ENCODE measurements at regions not wholly inside any gene's neighbourhood (a gene's known extent, or its start where the extent isn't known, plus 50 kb on each side); places are given as distances from the start of the nearest gene placed in this dataset.
A peak's percentile ranks its signal among the peaks of the same experiment; 100 is the strongest.

DNA sequence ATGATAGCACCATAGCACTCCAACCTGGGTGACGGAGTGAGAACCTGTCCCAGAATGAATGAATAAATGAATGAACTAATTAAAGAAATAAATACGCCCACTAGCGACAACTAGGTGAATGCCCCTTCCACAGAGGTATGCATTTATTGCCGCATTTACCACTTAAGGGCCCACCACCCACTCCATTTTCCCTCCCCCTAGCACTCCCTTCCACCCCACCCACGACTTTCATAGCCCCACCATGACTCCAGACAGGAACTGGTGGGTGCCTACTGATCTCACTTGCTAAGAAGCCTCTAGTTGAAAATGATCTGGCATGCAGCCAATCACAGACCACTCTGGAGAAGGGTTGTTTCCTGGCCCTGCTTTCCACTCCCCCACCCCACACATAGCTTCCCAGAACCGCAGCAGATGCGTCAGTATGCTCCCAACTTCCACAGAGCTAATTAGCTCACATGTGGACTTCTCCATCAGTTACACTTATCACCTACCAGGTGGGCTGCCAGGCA, 167.6 kb downstream of the WT1 start:
- DNase-seq = no peak

DNA sequence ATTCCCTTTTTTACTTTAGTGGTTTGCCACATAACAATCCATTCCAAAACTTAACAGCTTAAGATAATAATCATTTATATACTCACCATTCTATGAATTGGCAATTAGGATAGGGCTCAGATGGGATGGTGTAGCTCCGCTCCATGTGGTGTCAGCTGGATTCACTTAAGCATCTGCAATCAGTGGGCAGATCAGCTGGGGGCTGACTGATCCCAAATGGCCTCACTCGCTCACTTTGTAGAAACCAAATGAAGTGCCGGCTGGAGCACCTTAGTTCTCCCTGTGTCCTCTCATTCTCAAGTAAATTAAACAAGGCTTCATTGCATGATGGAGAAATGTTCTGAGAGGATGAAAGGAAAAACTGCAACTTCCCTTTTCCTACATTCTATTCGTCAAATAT, 161.4 kb downstream of the WT1 start:
- no peak for DNase-seq

DNA sequence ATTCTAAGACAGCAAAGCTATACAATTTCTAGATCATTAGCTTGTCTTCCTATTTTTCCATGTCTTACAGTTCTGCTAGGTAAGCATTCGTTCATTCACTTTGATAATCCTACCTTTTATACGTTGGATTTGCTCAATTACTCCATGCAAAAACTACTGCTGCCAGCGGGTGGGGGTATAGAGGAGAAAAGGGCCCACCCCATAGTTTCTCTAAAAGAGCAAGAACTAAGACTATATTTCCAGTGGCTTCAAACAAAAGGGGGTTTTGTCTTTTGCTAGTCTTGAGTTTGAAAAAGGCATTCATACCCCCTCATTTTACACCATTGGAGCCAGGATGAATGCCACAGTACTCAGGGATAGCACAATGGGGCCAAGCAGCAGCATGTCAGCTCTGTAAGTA, 155.7 kb downstream of the WT1 start:
- no peak for DNase-seq

DNA sequence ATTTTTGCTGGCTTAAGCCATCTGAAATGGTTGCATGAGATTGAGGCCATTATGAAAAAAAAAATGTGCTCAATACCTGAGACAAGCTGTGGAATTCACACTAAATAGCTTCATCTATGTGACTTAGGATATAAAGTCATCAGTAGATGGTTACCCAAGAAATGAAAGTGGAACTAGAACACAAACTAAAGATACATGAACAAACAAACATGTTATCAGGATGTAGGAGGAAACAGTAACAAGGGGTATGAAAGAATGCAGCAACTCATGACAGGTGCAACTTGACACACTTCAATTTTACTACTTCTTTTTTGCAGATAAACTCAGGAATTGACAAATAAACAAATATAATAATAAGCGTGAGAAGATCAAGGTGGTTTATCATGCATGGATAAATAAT, 155.0 kb downstream of the WT1 start:
- DNase-seq = no peak

DNA sequence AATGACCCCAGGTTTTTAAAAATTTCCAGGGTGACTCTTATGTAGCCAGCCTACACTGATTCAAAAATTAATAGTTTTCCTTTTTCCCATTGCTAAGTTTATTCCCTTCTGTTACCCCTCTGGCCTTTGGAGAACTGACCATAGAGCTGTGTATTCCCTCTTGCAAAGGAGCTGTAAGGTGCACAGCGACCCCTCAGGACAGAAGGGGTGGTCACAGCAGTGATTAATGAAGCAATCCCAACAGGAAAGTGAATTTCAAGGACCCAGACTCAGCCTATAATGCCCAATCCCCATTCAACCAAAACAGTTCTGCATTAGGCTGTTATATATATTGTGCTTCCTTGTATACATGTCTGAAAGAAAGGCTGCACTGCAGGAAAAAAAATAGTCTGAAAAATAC, 147.1 kb downstream of the WT1 start:
- DNase-seq = no peak

DNA sequence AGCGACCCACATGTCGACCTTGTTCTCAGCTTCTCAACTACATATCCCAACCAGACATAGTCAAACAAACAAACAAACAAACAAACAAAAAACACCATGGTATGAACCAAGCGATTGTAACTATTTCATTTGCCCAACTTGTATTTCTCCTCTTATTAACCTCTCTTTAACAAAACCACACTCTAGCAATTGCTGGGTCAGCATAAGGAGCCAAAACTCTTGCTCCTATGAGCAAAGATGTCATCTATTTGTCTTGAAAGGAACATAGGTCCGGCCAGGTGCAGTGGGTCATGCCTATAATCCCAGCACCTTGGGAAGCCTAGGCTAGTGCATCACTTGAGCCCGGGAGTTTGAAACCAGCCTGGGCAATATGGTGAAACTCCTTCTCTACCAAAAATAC, 145.6 kb downstream of the WT1 start:
- DNase-seq = no peak

DNA sequence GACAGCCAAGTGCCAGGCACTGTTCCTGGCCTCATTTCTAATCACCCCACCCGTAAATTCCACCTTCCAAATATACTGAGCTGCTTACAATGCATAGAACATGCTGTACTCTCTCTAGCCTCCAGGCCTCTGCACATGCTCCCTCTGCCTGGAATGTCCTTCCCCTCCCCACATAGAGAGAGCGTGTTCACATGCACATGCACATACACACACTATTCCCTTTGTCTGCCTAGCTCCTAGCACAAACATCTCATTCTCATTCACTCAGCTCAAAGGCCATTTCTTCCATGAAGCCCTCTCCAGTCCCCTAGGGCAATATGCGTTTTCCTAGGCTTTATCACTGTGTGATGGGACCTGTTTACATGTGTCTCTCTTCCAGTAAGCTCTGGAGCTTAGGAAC, 144.6 kb downstream of the WT1 start:
- no peak for DNase-seq

DNA sequence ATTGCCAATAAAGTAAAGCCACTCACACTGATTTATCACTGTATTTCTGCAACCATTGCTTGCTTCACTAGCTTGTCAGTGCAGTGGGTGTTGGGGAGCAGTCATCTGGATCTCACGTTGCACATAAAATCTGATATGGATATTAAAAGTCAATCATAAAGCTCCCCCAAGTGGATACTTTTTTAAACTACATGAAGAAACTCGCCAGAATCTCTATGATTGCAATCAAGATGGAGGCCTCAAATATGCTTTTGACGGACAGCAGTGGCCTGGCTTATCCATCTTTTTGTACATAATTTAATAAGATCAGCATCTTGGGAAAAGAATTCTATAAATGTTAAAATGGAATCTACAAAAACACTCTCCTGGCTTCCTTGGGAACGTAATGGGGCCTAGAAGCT, 137.7 kb downstream of the WT1 start:
- peak; percentile 33 to 51 for DNase-seq

DNA sequence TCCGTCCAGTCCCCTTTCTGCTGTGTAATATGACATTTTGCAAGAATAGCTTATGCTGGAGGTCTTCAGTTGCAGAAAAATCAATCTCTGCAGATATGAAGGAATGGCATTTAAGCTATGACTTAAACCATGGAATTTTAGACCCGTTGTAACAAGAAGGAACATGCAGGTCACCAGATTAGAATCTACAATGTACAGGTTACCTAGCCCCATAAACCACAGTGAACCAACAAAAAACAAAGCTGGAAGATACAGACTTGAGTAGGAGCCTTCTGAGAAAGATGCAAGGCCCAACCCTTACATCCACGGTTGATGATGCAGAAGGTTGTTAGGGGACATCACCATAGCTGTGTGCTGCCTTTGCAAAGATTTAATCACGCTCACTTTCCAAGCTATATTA, 132.5 kb downstream of the WT1 start:
- DNase-seq = no peak

DNA sequence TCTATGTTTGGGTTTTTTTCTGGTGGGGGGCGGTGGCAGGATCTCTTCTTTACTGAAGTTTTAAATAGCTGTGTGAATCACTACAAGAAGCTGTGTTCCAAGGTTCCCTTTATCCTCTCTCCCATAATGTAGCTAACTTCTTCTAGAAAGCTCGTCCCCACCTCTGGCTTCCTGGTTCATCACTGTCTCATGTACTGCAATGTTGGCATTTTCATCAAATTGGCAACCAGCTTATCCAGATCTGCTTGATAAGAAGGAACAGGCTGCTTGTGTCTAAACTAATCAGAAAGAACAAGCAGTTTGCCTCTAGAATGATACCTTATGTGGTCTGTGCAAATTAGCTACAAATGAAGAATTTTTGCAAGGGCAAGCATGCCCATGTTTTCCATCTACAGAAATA, 130.8 kb downstream of the WT1 start:
- no peak for DNase-seq

DNA sequence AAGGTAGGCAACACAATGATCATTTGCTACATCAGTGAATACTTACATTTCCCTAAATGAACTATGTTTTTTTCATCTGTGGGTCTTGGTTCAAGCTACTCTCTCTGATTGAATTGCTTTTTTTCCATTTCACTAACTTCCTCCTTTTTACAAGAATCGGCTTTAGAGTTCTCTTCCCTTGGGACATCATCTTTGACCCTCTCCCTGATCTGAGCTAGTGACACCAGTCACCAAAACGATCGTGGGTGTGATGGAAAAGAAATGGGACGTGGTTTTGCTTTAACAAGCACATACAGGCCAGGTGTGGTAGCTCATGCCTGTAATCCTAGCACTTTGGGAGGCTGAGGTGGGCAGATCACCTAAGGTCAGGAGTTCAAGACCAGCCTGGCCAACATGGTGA, 129.9 kb downstream of the WT1 start:
- no peak for DNase-seq

DNA sequence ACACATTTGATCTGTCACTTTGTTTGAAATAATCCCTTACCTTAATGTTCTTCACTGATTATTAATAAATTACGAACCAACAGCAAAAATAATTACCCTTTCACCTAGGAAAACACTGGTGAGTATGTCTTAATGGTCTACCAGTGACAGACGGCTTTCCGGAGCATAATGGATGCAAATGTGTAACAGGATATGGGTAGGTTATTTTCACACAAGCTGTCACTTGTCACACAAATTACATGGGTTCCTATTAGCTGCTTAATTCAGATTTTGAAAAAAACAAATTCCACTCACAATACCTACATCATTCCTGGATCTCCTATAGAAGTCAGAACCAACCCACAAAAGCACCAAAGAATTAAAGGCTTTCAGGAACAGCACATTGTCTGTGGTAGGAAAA, 127.9 kb downstream of the WT1 start:
- no peak for DNase-seq

DNA sequence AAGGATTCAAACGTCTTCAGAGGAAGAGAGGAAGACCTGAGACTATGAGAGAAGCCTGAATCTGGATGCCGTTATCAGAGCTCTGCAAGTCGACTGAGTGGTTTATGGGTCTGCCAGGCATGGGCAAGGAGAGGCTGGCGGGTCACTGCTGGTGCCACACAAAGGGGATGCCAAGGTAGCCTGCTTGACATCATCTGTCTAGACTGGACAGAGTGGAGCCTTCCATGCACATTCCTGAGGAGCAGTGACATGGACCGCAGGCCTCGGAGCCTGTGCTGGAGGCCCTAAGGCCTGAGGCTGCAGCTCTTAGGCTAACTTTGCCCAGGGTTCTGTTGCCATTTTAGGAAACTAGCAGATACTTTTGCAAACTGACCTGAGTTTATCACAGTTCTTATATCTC, 127.4 kb downstream of the WT1 start:
- DNase-seq = no peak

DNA sequence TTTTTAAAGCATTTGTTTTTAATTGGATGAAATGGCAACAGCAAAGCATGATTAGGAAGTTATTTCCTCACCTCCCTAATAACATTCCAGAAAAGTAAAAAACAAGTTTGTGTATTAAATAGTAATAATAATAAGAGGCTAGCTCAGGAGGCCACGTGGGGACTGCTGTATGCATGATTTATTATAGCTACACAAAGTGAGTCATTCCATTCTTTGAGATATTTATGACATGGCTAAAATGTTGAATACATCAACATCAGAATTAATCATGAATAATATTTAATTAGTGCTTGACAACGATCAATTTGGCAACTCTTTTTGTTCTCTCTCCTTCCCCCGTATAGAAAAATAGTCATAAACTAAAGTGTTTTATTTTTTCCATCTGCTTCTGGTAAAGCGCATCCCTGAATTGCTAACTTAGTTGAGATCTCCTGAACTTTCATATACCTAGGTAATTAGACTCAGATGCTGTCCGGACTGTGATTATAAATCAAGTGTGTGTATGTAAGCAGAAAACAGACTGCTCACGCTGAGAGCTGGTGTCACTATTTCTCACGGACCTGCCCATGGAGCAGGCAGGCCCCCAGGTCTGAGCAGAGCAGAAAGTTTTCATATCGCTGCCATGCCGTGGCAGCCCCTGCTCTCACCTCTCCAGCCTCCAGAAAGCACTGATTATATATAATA, 125.7 kb downstream of the WT1 start:
- DNase-seq = no peak

DNA sequence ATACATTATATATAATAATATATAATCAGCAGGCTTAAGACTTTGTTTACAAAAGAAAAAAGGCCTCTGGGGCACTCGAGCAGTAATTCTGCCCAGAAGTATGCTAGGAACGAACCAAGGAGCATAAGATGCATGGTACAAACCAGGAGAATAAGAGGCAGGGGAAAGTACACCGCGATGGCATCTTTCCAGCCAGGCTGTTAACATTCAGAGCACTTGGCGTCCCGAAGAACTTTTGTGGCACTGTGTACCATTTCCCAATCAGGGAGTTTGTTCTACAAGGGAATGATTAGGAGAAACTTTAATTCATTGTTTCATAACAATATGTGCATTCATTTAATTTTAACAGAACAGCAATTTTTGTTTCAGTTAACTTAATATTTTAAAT, 125.1 kb downstream of the WT1 start:
- DNase-seq = no peak

DNA sequence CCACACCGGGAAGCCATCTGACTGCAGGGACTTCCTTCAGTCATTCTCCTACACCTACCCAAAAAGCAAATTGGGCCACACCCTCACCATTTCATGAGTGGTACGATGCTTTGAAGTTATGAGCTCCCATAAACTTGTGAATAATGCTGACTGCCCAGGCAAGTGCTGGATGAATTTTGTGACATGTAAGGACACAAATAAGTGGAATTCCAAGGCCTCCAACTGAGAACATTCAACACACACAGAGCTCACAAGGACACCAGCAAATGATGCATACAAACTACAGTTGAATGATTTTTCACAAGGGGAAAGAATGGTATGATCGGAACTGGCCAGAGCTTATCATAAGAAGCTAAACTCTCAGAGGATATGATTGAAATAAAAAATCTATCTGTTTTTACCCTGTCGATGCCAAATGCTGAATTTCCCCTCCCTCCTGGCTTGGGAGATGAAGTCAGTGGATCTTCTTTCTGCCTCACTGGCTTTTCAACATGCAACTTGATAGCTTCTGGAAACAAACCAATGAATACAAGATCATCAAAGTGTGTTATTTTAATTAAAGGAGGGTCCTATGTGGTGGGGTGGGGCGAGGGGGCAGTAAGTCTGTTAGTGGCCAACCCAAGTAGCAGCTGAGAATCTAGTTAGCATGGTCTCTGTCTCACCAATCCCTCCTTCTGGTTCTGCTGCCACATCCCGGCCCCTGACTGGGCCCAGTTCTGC, 123.8 kb downstream of the WT1 start:
- DNase-seq = no peak

DNA sequence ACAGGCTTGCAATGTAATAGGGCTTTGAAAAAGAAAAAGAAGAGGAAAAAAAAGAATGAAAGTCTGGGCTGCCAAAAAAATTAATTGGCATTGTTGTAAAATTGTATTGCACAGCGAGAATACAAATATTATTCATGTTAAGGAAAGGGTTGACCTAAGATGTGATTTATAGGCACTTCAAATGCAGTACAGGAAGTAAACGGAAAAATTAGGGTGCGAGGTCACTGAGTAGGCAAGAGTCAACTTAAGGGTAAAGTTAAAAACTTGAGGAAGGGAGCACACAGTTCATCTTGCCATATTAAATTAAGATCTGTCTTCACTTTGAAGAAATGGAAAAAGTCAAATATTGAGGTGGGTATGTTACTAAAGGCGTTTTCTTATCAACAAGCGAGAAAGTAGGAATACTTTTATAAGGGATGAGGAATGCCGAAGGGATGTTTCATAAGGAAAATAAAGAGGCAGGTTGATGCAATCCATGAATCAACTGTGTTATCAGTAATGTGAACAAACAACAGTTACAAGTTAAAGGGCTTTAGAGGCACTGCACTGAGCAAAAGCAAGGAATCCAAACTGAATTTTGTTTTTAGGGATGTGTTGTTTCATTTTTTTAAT, 123.0 kb downstream of the WT1 start:
- DNase-seq = no peak

DNA sequence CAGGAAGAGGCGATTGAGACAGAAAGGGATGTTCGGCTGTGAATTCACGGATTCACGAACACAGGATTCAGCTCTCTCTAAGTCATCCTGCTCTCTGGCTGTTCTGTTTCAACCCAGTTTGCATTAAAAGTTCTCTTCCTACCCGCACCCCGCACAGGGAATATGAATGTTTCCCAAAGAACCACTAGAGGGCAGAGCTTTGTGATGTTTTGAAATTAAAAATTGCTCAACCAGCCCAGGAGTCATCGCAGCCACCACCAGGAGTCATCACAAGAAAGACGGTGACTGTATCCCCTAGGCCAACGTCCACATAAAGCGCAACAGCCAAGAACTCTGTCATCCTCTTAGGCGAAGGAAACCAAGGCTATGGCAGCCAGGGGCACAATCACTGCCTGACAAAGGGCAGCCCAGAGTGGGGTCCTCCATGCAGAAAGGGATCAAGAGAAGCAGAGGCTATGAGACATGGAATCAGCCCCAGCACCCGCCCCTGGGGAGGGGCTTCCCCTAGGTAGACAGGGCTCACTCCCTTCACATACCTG, 122.4 kb downstream of the WT1 start:
- peak; percentile 79 to 85 for DNase-seq

DNA sequence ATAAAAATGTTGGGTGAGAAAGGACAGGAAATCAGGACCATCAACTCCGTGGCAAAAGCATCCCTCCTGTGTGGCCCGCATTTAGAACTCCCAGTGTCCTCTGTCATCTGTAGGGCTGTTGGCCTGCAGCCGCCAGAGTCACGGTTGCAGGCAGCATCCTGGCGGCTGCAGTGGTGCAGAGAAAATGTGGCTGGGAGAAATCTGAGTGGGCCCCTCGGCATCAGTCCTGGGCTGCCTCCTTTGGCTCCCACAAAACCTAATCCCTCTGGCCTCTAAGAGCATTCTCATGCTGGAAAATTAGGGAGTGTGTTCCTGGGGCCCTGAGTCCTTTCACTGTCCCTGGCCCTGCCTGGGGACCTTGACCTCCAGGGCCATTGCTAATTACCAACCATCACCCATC, 121.9 kb downstream of the WT1 start:
- no peak for DNase-seq

DNA sequence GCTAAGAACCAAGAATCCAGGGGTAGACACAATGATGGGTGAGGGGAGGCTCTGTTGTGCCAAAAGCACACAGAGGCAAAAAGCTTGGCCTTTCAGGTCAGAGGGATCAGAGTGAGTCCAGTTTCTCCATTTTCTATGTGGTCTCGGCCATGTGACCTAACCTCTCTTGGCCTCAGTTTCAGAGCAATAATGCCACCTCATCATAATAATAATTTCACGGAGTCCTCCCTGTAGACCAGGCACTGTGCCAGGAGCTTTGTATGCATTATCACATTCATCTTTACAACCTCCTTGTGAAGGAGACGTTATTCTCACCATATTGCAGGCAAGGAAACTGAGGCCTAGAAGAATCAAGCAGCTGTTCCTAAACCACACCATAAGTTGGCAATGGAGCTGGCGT, 120.2 kb downstream of the WT1 start:
- no peak for DNase-seq

DNA sequence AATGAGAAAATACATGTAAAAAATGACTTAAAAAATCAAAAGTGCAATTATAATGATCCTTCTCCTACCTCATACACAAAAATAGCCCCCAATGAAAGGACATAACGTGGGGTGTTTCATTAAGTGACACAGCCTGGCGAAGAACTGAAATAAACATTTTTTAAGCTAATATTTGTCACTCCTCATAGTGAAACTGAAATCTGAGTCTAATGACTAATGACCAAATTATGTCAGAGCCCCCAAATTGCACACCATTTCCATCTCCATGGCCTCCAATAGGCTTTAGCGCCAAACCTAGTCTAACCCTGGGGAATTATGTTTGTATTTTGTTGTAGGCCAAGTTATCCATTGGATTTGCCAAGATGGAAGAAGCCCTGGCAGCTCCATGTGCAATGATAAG, 119.1 kb downstream of the WT1 start:
- DNase-seq = no peak

DNA sequence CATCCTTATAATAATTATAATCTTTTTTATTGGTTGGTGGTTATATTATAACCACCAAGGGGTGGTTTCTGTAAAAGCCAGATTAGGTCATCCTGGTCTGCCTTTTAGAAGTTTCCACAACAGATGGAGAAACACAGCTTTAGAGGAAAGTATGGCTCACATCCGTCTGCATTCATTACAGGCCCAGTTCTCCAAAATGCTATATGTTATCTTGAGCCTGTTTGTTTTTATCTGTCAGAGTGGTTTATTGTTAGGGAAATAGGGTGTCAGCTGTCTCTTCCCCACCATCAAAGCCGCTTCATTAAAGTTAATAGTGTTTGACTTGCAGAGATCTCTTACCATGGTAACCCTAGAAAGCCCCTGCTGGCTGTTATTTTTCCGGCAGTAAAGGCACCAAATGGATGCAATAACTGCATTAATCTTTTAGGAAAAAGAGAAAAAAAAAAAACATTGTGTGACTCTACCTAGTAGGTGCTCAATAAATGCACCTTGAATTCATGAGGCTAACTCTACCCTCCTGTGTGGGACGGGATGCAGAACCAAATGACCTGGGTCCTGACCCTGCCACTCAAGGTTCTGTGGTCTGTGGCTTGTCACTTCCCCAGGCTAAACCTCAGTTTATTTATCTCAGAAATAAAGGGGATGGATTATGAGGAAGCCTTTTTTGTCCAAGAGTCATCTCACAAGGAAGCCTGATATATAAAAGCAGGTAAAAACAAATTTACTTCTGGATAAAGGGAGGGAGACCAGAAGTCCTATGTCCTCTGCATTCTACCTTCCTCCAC, 118.3 kb downstream of the WT1 start:
- no peak for DNase-seq

DNA sequence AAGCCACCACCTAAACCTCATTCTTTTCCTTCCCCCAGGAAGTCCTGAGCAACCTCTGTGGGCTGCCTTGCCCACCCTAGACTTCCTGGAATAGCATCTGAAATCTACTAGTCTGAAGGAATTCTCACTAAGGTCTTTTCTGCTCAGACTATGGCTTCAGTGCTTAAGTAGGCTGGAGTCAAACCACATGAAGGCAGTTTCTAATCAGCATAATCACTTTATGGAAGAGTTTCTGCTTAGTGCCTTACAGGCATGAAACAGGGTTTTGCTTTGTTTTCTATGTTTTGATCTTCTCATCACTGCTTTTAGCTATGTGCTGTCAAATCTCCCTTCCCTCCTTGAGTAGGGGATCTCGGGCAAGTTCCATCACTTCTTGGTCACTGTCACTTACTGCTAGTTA, 117.7 kb downstream of the WT1 start:
- no peak for DNase-seq
